WTC11 (cell line): ENCODE measurements at regions not wholly inside any gene's neighbourhood (a gene's known extent, or its start where the extent isn't known, plus 50 kb on each side); places are given as distances from the start of the nearest gene placed in this dataset.

Experiments
- ETV6 ChIP-seq: sonication (generic); formaldehyde crosslinking; IDR thresholded peaks from 2 replicates; pipeline ENCODE4 v1.8.1; 2022; ENCODE audit warnings: mild to moderate bottlenecking, missing genetic modification reagents
- JUN ChIP-seq: sonication (generic); formaldehyde crosslinking; IDR thresholded peaks from 2 replicates; pipeline ENCODE4 v1.8.0; 2023; ENCODE audit warnings: mild to moderate bottlenecking, missing genetic modification reagents
- TF ChIP-seq, protein P1 (sequence below): fragments of 200-600 bp; IDR thresholded peaks from 2 replicates; pipeline ENCODE4 v1.8.0; 2022; ENCODE audit warnings: antibody characterized with exemption
- TF ChIP-seq, protein P2 (sequence below): sonication (generic); formaldehyde crosslinking; IDR thresholded peaks from 2 replicates; pipeline ENCODE4 v1.8.1; 2023; ENCODE audit warnings: mild to moderate bottlenecking, missing genetic modification reagents, moderate library complexity
- TF ChIP-seq, protein P3 (sequence below): sonication (generic); formaldehyde crosslinking; IDR thresholded peaks from 2 replicates; pipeline ENCODE4 v1.8.1; 2023; ENCODE audit warnings: mild to moderate bottlenecking, moderate library complexity, missing genetic modification reagents

DNA sequence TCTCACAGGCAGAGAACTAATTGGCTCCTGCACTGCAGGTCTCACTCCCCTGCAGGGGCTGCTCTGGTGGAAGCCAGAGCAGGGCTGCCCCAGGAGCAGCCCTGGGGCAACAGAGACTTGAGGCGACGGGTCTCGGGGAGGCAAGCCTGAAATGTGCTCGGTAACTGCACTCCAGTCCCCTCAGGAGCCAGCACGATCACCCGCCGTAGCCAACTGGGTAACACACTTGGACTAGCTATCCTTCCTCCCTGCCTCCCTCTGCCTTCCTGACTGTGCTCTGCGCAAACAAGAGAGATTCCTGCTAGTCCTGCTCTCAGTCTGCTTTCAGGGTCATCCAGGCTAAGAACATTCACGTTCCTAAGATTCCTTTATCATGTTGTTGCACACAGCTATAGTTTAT, 140.7 kb upstream of the NSMCE3 start:
- TF ChIP-seq, protein P1, sequence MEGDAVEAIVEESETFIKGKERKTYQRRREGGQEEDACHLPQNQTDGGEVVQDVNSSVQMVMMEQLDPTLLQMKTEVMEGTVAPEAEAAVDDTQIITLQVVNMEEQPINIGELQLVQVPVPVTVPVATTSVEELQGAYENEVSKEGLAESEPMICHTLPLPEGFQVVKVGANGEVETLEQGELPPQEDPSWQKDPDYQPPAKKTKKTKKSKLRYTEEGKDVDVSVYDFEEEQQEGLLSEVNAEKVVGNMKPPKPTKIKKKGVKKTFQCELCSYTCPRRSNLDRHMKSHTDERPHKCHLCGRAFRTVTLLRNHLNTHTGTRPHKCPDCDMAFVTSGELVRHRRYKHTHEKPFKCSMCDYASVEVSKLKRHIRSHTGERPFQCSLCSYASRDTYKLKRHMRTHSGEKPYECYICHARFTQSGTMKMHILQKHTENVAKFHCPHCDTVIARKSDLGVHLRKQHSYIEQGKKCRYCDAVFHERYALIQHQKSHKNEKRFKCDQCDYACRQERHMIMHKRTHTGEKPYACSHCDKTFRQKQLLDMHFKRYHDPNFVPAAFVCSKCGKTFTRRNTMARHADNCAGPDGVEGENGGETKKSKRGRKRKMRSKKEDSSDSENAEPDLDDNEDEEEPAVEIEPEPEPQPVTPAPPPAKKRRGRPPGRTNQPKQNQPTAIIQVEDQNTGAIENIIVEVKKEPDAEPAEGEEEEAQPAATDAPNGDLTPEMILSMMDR: no peak
- TF ChIP-seq JUN (CRISPR knock-in tag) (no peak), ETV6 (CRISPR knock-in tag) (no peak)
- TF ChIP-seq, protein P2, sequence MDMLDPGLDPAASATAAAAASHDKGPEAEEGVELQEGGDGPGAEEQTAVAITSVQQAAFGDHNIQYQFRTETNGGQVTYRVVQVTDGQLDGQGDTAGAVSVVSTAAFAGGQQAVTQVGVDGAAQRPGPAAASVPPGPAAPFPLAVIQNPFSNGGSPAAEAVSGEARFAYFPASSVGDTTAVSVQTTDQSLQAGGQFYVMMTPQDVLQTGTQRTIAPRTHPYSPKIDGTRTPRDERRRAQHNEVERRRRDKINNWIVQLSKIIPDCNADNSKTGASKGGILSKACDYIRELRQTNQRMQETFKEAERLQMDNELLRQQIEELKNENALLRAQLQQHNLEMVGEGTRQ (CRISPR knock-in tag): no peak
- TF ChIP-seq, protein P3, sequence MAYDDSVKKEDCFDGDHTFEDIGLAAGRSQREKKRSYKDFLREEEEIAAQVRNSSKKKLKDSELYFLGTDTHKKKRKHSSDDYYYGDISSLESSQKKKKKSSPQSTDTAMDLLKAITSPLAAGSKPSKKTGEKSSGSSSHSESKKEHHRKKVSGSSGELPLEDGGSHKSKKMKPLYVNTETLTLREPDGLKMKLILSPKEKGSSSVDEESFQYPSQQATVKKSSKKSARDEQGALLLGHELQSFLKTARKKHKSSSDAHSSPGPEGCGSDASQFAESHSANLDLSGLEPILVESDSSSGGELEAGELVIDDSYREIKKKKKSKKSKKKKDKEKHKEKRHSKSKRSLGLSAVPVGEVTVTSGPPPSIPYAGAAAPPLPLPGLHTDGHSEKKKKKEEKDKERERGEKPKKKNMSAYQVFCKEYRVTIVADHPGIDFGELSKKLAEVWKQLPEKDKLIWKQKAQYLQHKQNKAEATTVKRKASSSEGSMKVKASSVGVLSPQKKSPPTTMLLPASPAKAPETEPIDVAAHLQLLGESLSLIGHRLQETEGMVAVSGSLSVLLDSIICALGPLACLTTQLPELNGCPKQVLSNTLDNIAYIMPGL (CRISPR knock-in tag): no peak
